OCI-LY7 (cell line): ENCODE measurements at regions not wholly inside any gene's neighbourhood (a gene's known extent, or its start where the extent isn't known, plus 50 kb on each side); places are given as distances from the start of the nearest gene placed in this dataset.

ENCODE experiments used
- CTCF ChIP-seq: fragments of 200-600 bp; sonication (generic); conservative IDR thresholded peaks from 2 replicates; pipeline ENCODE4 v1.5.1; 2014; ENCODE audit warnings: mild to moderate bottlenecking, antibody characterized with exemption, low read length, moderate library complexity, mixed read lengths
- EZH2phosphoT487 ChIP-seq: fragments of 200-600 bp; sonication (generic); IDR thresholded peaks from 2 replicates; pipeline ENCODE4 v1.6.1; 2018; ENCODE audit warnings: low read depth, borderline replicate concordance, mild to moderate bottlenecking, mixed run types, antibody characterized with exemption, low read length, moderate library complexity, mixed read lengths

GRCh38 chr16:64167936-64168335, 953.9 kb downstream of the CDH11 start:
- no peak for TF ChIP-seq EZH2phosphoT487
- no peak for TF ChIP-seq CTCF
